ENCODE measurements at regions not wholly inside any gene's neighbourhood (a gene's known extent, or its start where the extent isn't known, plus 50 kb on each side); places are given as distances from the start of the nearest gene placed in this dataset.

DNA sequence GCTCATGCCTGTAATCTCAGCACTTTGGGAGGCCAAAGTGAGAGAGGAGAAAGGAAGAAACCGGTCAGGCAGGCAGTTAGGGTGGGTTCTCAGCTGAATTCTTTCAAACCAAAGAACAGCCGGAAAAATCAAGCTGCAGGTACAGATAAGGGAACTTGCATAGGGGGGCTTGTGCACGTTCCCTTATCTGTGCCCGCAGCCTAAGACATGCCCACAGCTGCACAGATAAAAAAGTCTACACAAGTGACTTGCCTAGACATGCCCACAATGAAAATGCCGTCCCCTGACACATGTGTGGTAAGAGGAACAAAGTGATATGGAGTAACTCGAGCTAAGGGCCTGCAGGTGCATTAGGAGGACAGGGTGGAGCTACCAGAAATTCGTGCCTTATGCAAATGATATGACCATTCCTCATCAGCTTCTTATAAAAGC is 175.8 kb upstream of the SALL4 start:
- peaks cover 5% of the 10 kb centered on the region for H3K9me3 ChIP-seq (ENCODE audit: low read length)
- H2AFZ ChIP-seq (ENCODE audit: low read depth, low read length) = no peak overlapping the region
- H3F3A ChIP-seq (ENCODE audit: insufficient read depth, low read length, poor library complexity, severe bottlenecking) = no peaks in the 10 kb centered on the region
- H3K9me2 ChIP-seq (ENCODE audit: insufficient read depth, low read length) = no peaks in the 10 kb centered on the region
- H3K27ac ChIP-seq (ENCODE audit: low read length) = no peak overlapping the region
- TF ChIP-seq SMC3 (conservative IDR thresholded peaks at IDR 0.05; ENCODE audit: poor library complexity) (no peak), RAD21 (conservative IDR thresholded peaks at IDR 0.05) (no peak), MXI1 (conservative IDR thresholded peaks at IDR 0.05; ENCODE audit: poor library complexity, severe bottlenecking) (no peak), TAF1 (IDR thresholded peaks at IDR 0.05; ENCODE audit: low read depth) (no peak)
- H3K4me3 ChIP-seq (ENCODE audit: low read length) = no peak overlapping the region
- no peaks in the 10 kb centered on the region for H3K36me3 ChIP-seq (ENCODE audit: insufficient read depth, low read length)
- H3K79me2 ChIP-seq (replicated peaks; ENCODE audit: insufficient read depth, low read length) = no peaks in the 10 kb centered on the region
- H3K4me2 ChIP-seq (ENCODE audit: low read length) = no peak overlapping the region
- H3K9ac ChIP-seq (ENCODE audit: low read length) = no peak overlapping the region
- no peaks in the 10 kb centered on the region for H4K20me1 ChIP-seq (ENCODE audit: insufficient read depth)
- no peaks in the 10 kb centered on the region for H3K27me3 ChIP-seq (ENCODE audit: insufficient read depth, low read depth, low read length)

GRCh38 chr20:51972056-51972455 is 169.7 kb upstream of the SALL4 start:
- H3K27ac ChIP-seq (ENCODE audit: low read length) = no peak overlapping the region

More at GRCh38 chr20:51972056-51972455, 169.7 kb upstream of the SALL4 start:
- H3K9me2 ChIP-seq (ENCODE audit: insufficient read depth, low read length) = no peaks in the 10 kb centered on the region
- no peaks in the 10 kb centered on the region for H3F3A ChIP-seq (ENCODE audit: insufficient read depth, low read length, poor library complexity, severe bottlenecking)
- H2AFZ ChIP-seq (ENCODE audit: low read depth, low read length) = no peak overlapping the region
- H3K4me3 ChIP-seq (ENCODE audit: low read length) = no peak overlapping the region
- H3K36me3 ChIP-seq (ENCODE audit: insufficient read depth, low read length) = no peaks in the 10 kb centered on the region
- no peaks in the 10 kb centered on the region for H3K79me2 ChIP-seq (replicated peaks; ENCODE audit: insufficient read depth, low read length)
- no peak overlapping the region for H3K4me2 ChIP-seq (ENCODE audit: low read length)
- TF ChIP-seq RAD21 (conservative IDR thresholded peaks at IDR 0.05) (no peak), EZH2 (IDR thresholded peaks at IDR 0.05; ENCODE audit: borderline replicate concordance, insufficient read depth, low read length, poor library complexity, severe bottlenecking) (no peak), SMC3 (conservative IDR thresholded peaks at IDR 0.05; ENCODE audit: poor library complexity) (no peak), POLR2AphosphoS5 (IDR thresholded peaks at IDR 0.05) (no peak), TAF1 (IDR thresholded peaks at IDR 0.05; ENCODE audit: low read depth) (no peak), MXI1 (conservative IDR thresholded peaks at IDR 0.05; ENCODE audit: poor library complexity, severe bottlenecking) (no peak), EP300 (conservative IDR thresholded peaks at IDR 0.05; ENCODE audit: poor library complexity, severe bottlenecking) (no peak), CTCF (IDR thresholded peaks at IDR 0.05; ENCODE audit: poor library complexity, severe bottlenecking) (no peak)
- TF ChIP-seq, protein P1, sequence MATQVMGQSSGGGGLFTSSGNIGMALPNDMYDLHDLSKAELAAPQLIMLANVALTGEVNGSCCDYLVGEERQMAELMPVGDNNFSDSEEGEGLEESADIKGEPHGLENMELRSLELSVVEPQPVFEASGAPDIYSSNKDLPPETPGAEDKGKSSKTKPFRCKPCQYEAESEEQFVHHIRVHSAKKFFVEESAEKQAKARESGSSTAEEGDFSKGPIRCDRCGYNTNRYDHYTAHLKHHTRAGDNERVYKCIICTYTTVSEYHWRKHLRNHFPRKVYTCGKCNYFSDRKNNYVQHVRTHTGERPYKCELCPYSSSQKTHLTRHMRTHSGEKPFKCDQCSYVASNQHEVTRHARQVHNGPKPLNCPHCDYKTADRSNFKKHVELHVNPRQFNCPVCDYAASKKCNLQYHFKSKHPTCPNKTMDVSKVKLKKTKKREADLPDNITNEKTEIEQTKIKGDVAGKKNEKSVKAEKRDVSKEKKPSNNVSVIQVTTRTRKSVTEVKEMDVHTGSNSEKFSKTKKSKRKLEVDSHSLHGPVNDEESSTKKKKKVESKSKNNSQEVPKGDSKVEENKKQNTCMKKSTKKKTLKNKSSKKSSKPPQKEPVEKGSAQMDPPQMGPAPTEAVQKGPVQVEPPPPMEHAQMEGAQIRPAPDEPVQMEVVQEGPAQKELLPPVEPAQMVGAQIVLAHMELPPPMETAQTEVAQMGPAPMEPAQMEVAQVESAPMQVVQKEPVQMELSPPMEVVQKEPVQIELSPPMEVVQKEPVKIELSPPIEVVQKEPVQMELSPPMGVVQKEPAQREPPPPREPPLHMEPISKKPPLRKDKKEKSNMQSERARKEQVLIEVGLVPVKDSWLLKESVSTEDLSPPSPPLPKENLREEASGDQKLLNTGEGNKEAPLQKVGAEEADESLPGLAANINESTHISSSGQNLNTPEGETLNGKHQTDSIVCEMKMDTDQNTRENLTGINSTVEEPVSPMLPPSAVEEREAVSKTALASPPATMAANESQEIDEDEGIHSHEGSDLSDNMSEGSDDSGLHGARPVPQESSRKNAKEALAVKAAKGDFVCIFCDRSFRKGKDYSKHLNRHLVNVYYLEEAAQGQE (IDR thresholded peaks at IDR 0.05; ENCODE audit: borderline replicate concordance) = no peak
- no peaks in the 10 kb centered on the region for H3K9me3 ChIP-seq (ENCODE audit: low read length)
- no peak overlapping the region for H3K9ac ChIP-seq (ENCODE audit: low read length)
- H3K27me3 ChIP-seq (ENCODE audit: insufficient read depth, low read depth, low read length) = no peaks in the 10 kb centered on the region
- H4K20me1 ChIP-seq (ENCODE audit: insufficient read depth) = no peaks in the 10 kb centered on the region

Data from neural cell (in vitro differentiated cells).